ENCODE measurements at regions not wholly inside any gene's neighbourhood (a gene's known extent, or its start where the extent isn't known, plus 50 kb on each side); places are given as distances from the start of the nearest gene placed in this dataset.

GRCh38 chr3:107983247-107983646 is 107.6 kb downstream of the CD47 start:
- Histone ChIP-seq H3K9me3 (ENCODE audit: low read length) (no peaks in the 10 kb centered on the region), H3K27me3 (ENCODE audit: insufficient read depth, low read depth, low read length) (no peaks in the 10 kb centered on the region), H4K20me1 (ENCODE audit: insufficient read depth) (no peaks in the 10 kb centered on the region), H3K4me3 (ENCODE audit: low read length) (no peak overlapping the region), H3K9me2 (ENCODE audit: insufficient read depth, low read length) (no peaks in the 10 kb centered on the region), H3K4me2 (ENCODE audit: low read length) (no peak overlapping the region), H3K27ac (ENCODE audit: low read length) (no peak overlapping the region), H3K36me3 (ENCODE audit: insufficient read depth, low read length) (no peaks in the 10 kb centered on the region), H3K79me2 (replicated peaks; ENCODE audit: insufficient read depth, low read length) (no peaks in the 10 kb centered on the region), H3K9ac (ENCODE audit: low read length) (no peak overlapping the region), H2AFZ (ENCODE audit: low read depth, low read length) (no peak overlapping the region), H3F3A (ENCODE audit: insufficient read depth, low read length, poor library complexity, severe bottlenecking) (no peaks in the 10 kb centered on the region)
- TF ChIP-seq MXI1 (conservative IDR thresholded peaks at IDR 0.05; ENCODE audit: poor library complexity, severe bottlenecking) = no peak
- no peak for TF ChIP-seq CTCF (IDR thresholded peaks at IDR 0.05; ENCODE audit: poor library complexity, severe bottlenecking)
- TF ChIP-seq EZH2 (IDR thresholded peaks at IDR 0.05; ENCODE audit: borderline replicate concordance, insufficient read depth, low read length, poor library complexity, severe bottlenecking) = no peak
- no peak for TF ChIP-seq SMC3 (conservative IDR thresholded peaks at IDR 0.05; ENCODE audit: poor library complexity)
- no peak for TF ChIP-seq EP300 (conservative IDR thresholded peaks at IDR 0.05; ENCODE audit: poor library complexity, severe bottlenecking)
- TF ChIP-seq POLR2AphosphoS5 (IDR thresholded peaks at IDR 0.05) = no peak

- H3K4me3 ChIP-seq (ENCODE audit: low read length) = no peak overlapping the region
- TF ChIP-seq SMC3 (conservative IDR thresholded peaks at IDR 0.05; ENCODE audit: poor library complexity) = no peak
- TF ChIP-seq TAF1 (IDR thresholded peaks at IDR 0.05; ENCODE audit: low read depth) = no peak
- TF ChIP-seq EZH2 (IDR thresholded peaks at IDR 0.05; ENCODE audit: borderline replicate concordance, insufficient read depth, low read length, poor library complexity, severe bottlenecking) = no peak
- H3K36me3 ChIP-seq (ENCODE audit: insufficient read depth, low read length) = no peaks in the 10 kb centered on the region
- H3K9me2 ChIP-seq (ENCODE audit: insufficient read depth, low read length) = no peaks in the 10 kb centered on the region
- H3K27ac ChIP-seq (ENCODE audit: low read length) = no peak overlapping the region
- no peaks in the 10 kb centered on the region for H3K27me3 ChIP-seq (ENCODE audit: insufficient read depth, low read depth, low read length)
- no peak overlapping the region for H2AFZ ChIP-seq (ENCODE audit: low read depth, low read length)
- no peaks in the 10 kb centered on the region for H3F3A ChIP-seq (ENCODE audit: insufficient read depth, low read length, poor library complexity, severe bottlenecking)
- no peaks in the 10 kb centered on the region for H3K79me2 ChIP-seq (replicated peaks; ENCODE audit: insufficient read depth, low read length)
- no peak overlapping the region for H3K4me2 ChIP-seq (ENCODE audit: low read length)
- no peak overlapping the region for H3K9ac ChIP-seq (ENCODE audit: low read length)
- no peaks in the 10 kb centered on the region for H3K9me3 ChIP-seq (ENCODE audit: low read length)
- no peaks in the 10 kb centered on the region for H4K20me1 ChIP-seq (ENCODE audit: insufficient read depth)
Observed at GRCh38 chr3:107982165-107982564, 108.7 kb downstream of the CD47 start.

GRCh38 chr3:107981471-107982111 is 109.2 kb downstream of the CD47 start:
- no peaks in the 10 kb centered on the region for H3F3A ChIP-seq (ENCODE audit: insufficient read depth, low read length, poor library complexity, severe bottlenecking)
- H3K27ac ChIP-seq (ENCODE audit: low read length) = no peak overlapping the region
- no peaks in the 10 kb centered on the region for H3K9me3 ChIP-seq (ENCODE audit: low read length)
- no peaks in the 10 kb centered on the region for H4K20me1 ChIP-seq (ENCODE audit: insufficient read depth)
- no peaks in the 10 kb centered on the region for H3K79me2 ChIP-seq (replicated peaks; ENCODE audit: insufficient read depth, low read length)
- H2AFZ ChIP-seq (ENCODE audit: low read depth, low read length) = no peak overlapping the region
- H3K4me3 ChIP-seq (ENCODE audit: low read length) = no peak overlapping the region
- no peaks in the 10 kb centered on the region for H3K27me3 ChIP-seq (ENCODE audit: insufficient read depth, low read depth, low read length)
- H3K9me2 ChIP-seq (ENCODE audit: insufficient read depth, low read length) = no peaks in the 10 kb centered on the region
- no peak for TF ChIP-seq POLR2AphosphoS5 (IDR thresholded peaks at IDR 0.05)
- TF ChIP-seq CTCF (IDR thresholded peaks at IDR 0.05; ENCODE audit: poor library complexity, severe bottlenecking) = no peak
- TF ChIP-seq SMC3 (conservative IDR thresholded peaks at IDR 0.05; ENCODE audit: poor library complexity) = no peak
- no peak for TF ChIP-seq EP300 (conservative IDR thresholded peaks at IDR 0.05; ENCODE audit: poor library complexity, severe bottlenecking)
- TF ChIP-seq RAD21 (conservative IDR thresholded peaks at IDR 0.05) = no peak
- TF ChIP-seq MXI1 (conservative IDR thresholded peaks at IDR 0.05; ENCODE audit: poor library complexity, severe bottlenecking) = no peak
- TF ChIP-seq EZH2 (IDR thresholded peaks at IDR 0.05; ENCODE audit: borderline replicate concordance, insufficient read depth, low read length, poor library complexity, severe bottlenecking) = no peak
- TF ChIP-seq REST (IDR thresholded peaks at IDR 0.05; ENCODE audit: borderline replicate concordance) = no peak
- TF ChIP-seq TAF1 (IDR thresholded peaks at IDR 0.05; ENCODE audit: low read depth) = no peak
- H3K9ac ChIP-seq (ENCODE audit: low read length) = no peak overlapping the region
- no peak overlapping the region for H3K4me2 ChIP-seq (ENCODE audit: low read length)
- no peaks in the 10 kb centered on the region for H3K36me3 ChIP-seq (ENCODE audit: insufficient read depth, low read length)
